Endodermal cell (in vitro differentiated cells): ENCODE measurements at regions not wholly inside any gene's neighbourhood (a gene's known extent, or its start where the extent isn't known, plus 50 kb on each side); places are given as distances from the start of the nearest gene placed in this dataset.

Source experiments
- DNase-seq: peaks from one replicate; pipeline ENCODE4 v3.0.0-alpha.2; 2017
- H3K27ac ChIP-seq: 2 replicates; pipeline ENCODE4 v1.5.1; 2013; ENCODE audit warnings: mild to moderate bottlenecking, low read depth, low read length, moderate library complexity
- H3K27me3 ChIP-seq: 2 replicates; pipeline ENCODE4 v1.6.1; 2013; ENCODE audit warnings: mild to moderate bottlenecking, low read length, moderate library complexity; ENCODE audit not compliant: insufficient read depth, control insufficient read depth, poor library complexity, severe bottlenecking
- H3K36me3 ChIP-seq: 2 replicates; pipeline ENCODE4 v1.7.0; 2013; ENCODE audit warnings: mild to moderate bottlenecking, low read length, moderate library complexity; ENCODE audit not compliant: control insufficient read depth, insufficient read depth
- H3K4me1 ChIP-seq: one replicate; pipeline ENCODE4 v1.7.0; 2013; ENCODE audit warnings: low read length; ENCODE audit not compliant: control insufficient read depth, insufficient read depth
- H3K4me3 ChIP-seq: 2 replicates; pipeline ENCODE4 v1.5.1; 2013; ENCODE audit warnings: mild to moderate bottlenecking, low read length, moderate library complexity
- H3K9ac ChIP-seq: 2 replicates; pipeline ENCODE4 v1.6.1; 2013; ENCODE audit warnings: mild to moderate bottlenecking, low read length, moderate library complexity; ENCODE audit not compliant: poor library complexity, severe bottlenecking; ENCODE audit errors: extremely low read depth
- H3K9me3 ChIP-seq: 2 replicates; pipeline ENCODE4 v1.6.1; 2013; ENCODE audit warnings: mild to moderate bottlenecking, low read length, moderate library complexity; ENCODE audit not compliant: control insufficient read depth
- H3K27ac Mint-ChIP-seq: 2 replicates; pipeline ENCODE4 v1.8.0; 2020; ENCODE audit warnings: mixed read lengths
- H3K27me3 Mint-ChIP-seq: 2 replicates; pipeline ENCODE4 v1.8.0; 2021; ENCODE audit warnings: mild to moderate bottlenecking, mixed read lengths; ENCODE audit not compliant: insufficient read depth
- H3K36me3 Mint-ChIP-seq: 2 replicates; pipeline ENCODE4 v1.8.0; 2020; ENCODE audit warnings: low read depth, mixed read lengths
- H3K4me1 Mint-ChIP-seq: 2 replicates; pipeline ENCODE4 v1.8.0; 2020; ENCODE audit warnings: mixed read lengths
- H3K4me3 Mint-ChIP-seq: 2 replicates; pipeline ENCODE4 v1.8.0; 2020; ENCODE audit warnings: mild to moderate bottlenecking, moderate library complexity, mixed read lengths
- H3K9me3 Mint-ChIP-seq: 2 replicates; pipeline ENCODE4 v1.8.0; 2020; ENCODE audit warnings: mild to moderate bottlenecking, mixed read lengths
- WGBS, 2 experiments: methylation state at CpG; one replicate each; pipeline versions ENCODE4 v1.1.5 to v1.1.7; 2013; ENCODE audit warnings: missing lambda C conversion rate in 2 of 2, mixed read lengths in 1 of 2; ENCODE audit not compliant: insufficient coverage in 1 of 2, insufficient read length in 1 of 2; 5-methylcytosine and 5-hydroxymethylcytosine counted together
- TF ChIP-seq, protein P1 (sequence below): fragments of 200-600 bp; sonication (generic); conservative IDR thresholded peaks from 2 replicates; pipeline ENCODE4 v1.5.0; 2021; ENCODE audit warnings: antibody characterized with exemption, mild to moderate bottlenecking

DNA sequence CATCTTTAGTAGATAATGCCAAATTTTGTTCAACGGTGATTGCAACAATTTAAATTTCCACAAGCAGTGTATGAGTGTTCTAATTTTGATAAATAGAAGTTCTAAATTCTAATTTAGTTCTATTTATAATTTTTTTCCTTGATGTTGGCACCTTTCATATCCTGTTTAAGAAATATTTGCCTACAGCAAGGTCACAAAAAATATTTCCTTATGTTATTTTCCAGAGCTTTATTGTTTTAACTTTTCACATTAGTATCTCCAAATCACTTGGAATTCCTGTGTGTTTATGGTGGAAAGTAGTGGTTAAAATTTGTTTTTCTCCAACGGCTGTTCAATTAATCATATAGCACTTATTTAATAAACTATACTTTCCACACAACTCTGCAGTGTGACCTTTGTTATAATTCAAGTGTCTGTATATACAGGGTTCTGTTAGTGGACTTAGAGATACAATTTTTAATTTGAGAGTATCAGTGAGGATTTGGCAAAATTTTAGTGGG, 94.3 kb upstream of the CD55 start:
- Mint-ChIP-seq H3K4me1 (peaks cover 5% of the 10 kb centered on the region), H3K9me3 (no peaks in the 10 kb centered on the region), H3K4me3 (no peak overlapping the region), H3K36me3 (no peaks in the 10 kb centered on the region), H3K27ac (no peak overlapping the region), H3K27me3 (no peaks in the 10 kb centered on the region)
- no peak for DNase-seq
- Histone ChIP-seq H3K27me3 (no peaks in the 10 kb centered on the region), H3K9ac (no peak overlapping the region), H3K9me3 (no peaks in the 10 kb centered on the region), H3K4me1 (no peaks in the 10 kb centered on the region), H3K27ac (no peak overlapping the region), H3K4me3 (no peak overlapping the region), H3K36me3 (no peaks in the 10 kb centered on the region)
- no CpG with 5 or more reads among the region's 2 CpGs for WGBS, 2 experiments
- TF ChIP-seq, protein P1, sequence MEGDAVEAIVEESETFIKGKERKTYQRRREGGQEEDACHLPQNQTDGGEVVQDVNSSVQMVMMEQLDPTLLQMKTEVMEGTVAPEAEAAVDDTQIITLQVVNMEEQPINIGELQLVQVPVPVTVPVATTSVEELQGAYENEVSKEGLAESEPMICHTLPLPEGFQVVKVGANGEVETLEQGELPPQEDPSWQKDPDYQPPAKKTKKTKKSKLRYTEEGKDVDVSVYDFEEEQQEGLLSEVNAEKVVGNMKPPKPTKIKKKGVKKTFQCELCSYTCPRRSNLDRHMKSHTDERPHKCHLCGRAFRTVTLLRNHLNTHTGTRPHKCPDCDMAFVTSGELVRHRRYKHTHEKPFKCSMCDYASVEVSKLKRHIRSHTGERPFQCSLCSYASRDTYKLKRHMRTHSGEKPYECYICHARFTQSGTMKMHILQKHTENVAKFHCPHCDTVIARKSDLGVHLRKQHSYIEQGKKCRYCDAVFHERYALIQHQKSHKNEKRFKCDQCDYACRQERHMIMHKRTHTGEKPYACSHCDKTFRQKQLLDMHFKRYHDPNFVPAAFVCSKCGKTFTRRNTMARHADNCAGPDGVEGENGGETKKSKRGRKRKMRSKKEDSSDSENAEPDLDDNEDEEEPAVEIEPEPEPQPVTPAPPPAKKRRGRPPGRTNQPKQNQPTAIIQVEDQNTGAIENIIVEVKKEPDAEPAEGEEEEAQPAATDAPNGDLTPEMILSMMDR = no peak

DNA sequence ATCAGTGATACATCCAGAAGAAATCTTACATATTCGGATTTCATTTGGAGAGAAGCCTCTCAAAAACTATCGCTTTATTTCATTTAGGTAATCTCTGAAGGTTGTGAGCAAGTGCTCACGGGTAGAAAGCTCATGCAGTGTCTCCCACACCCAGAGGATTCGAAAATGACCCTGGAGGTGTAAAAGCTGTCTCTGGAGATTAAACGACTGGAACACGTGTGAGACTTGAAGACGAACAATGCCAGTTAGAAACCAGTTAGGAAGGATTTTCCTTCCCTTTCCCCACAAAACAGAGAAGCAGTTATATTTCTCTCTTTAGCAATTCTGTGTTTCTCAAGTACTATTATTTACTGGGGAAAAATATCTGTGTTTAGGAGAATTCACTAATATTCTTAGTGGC, 92.5 kb upstream of the CD55 start:
- 86 to 90% methylated on average over 4 to 7 of the region's 7 CpGs for WGBS, 2 experiments
- H3K9me3 ChIP-seq = no peaks in the 10 kb centered on the region
- no peak overlapping the region for H3K27ac ChIP-seq
- Mint-ChIP-seq H3K36me3 (no peaks in the 10 kb centered on the region), H3K9me3 (no peaks in the 10 kb centered on the region), H3K4me3 (no peak overlapping the region), H3K27me3 (no peaks in the 10 kb centered on the region), H3K27ac (no peak overlapping the region), H3K4me1 (no peaks in the 10 kb centered on the region)
- no peak overlapping the region for H3K9ac ChIP-seq
- TF ChIP-seq, protein P1 = no peak
- no peak for DNase-seq
- H3K27me3 ChIP-seq = no peaks in the 10 kb centered on the region
- no peaks in the 10 kb centered on the region for H3K36me3 ChIP-seq
- no peak overlapping the region for H3K4me3 ChIP-seq
- no peaks in the 10 kb centered on the region for H3K4me1 ChIP-seq

DNA sequence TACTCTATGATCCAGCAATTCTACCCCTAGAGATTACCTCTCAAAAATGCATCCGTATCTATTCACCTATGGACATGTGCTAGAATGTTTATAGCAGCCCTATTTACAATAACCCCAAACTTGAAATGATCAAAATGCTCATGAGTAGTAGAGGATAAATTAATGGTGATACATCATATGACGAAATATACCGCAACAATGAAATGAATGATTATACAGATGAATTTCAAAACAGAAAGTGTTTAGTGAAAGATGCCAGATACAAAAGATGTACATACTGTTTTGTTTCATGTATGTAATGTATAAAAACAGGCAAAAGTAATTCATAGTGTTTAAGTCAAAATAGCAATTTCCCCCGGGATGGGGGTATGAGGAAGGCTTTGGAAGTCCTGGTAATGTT, 91.0 kb upstream of the CD55 start:
- Histone ChIP-seq H3K9ac (no peak overlapping the region), H3K36me3 (no peaks in the 10 kb centered on the region), H3K4me1 (no peaks in the 10 kb centered on the region), H3K9me3 (no peaks in the 10 kb centered on the region), H3K27ac (no peak overlapping the region), H3K4me3 (no peak overlapping the region), H3K27me3 (no peaks in the 10 kb centered on the region)
- WGBS, 2 experiments = 70 to 100% methylated on average over 2 to 4 of the region's 4 CpGs
- DNase-seq = no peak
- Mint-ChIP-seq H3K36me3 (no peaks in the 10 kb centered on the region), H3K27me3 (no peaks in the 10 kb centered on the region), H3K4me3 (no peak overlapping the region), H3K4me1 (no peaks in the 10 kb centered on the region), H3K27ac (no peak overlapping the region), H3K9me3 (no peaks in the 10 kb centered on the region)
- TF ChIP-seq, protein P1 = no peak
